K562 (cell line): ENCODE measurements at regions not wholly inside any gene's neighbourhood (a gene's known extent, or its start where the extent isn't known, plus 50 kb on each side); places are given as distances from the start of the nearest gene placed in this dataset.

ENCODE experiments used
- ATAC-seq: fragments of 200-7000 bp; cut with Tn5 transposase; 3 replicates; pipeline ENCODE4 v1.9.1; 2020; ENCODE audit warnings: moderate library complexity
- BruUV-seq: library from RNA; stranded (reverse); fragments of 400-500 nt; replicated peaks from 2 replicates; lab custom pipeline; 2021; lab: Mats Ljungman, UMichigan
- CTCF ChIA-PET: fragments of 300-600 bp; formaldehyde crosslinking; extraction: SDS; loops from one replicate; lab custom pipeline; 2021; ENCODE audit warnings: low intra/inter-chr PET ratio; lab: Yijun Ruan, JAX
- POLR2A ChIA-PET: fragments of 300-600, 350-650 bp; sonication (Branson Sonifier 250); formaldehyde crosslinking; extraction: SDS; loops from one replicate; lab custom pipeline; 2021; ENCODE audit warnings: antibody characterized with exemption, inconsistent platforms; lab: Yijun Ruan, JAX
- DNase-seq, 4 experiments: peaks; one replicate each; pipeline versions ENCODE4 v3.0.0 to v3.0.0-alpha.2; 2011 to 2018; ENCODE audit warnings: low spot score in 3 of 4, mixed read lengths in 3 of 4; ENCODE audit errors: extremely low read depth in 1 of 4
- FAIRE-seq: peaks from 2 replicates; lab custom pipeline; 2011; peaks lifted over from hg19 to GRCh38; lab: Jason Lieb, UNC
- H2AFZ ChIP-seq: 2 replicates; pipeline ENCODE4 v1.6.0; 2011; ENCODE audit warnings: low read depth, low read length, control low read depth, inconsistent platforms
- H3K27ac ChIP-seq: fragments of 200-600 bp; 3 replicates; pipeline ENCODE4 v1.8.0; 2011; ENCODE audit warnings: low read depth, mild to moderate bottlenecking, control low read depth, inconsistent platforms, low read length, moderate library complexity, mixed read lengths; ENCODE audit errors: extremely low read depth
- H3K27me3 ChIP-seq, 2 experiments: fragments of 300-600 bp in 1 of 2; 2 replicates in 1 of 2; 3 replicates in 1 of 2; pipeline versions ENCODE4 v1.6.0 to v1.8.0; 2011; ENCODE audit warnings: inconsistent platforms in 2 of 2, low read length in 2 of 2, mild to moderate bottlenecking in 1 of 2, mixed read lengths in 1 of 2, moderate library complexity in 1 of 2; ENCODE audit not compliant: control insufficient read depth in 2 of 2, insufficient read depth in 2 of 2
- H3K36me3 ChIP-seq: fragments of 300-600 bp; 3 replicates; pipeline ENCODE4 v1.8.0; 2011; ENCODE audit warnings: mild to moderate bottlenecking, low read length, inconsistent platforms; ENCODE audit not compliant: control insufficient read depth, insufficient read depth
- H3K4me1 ChIP-seq, 2 experiments: fragments of 200-600 bp in 1 of 2; replicated peaks in 1 of 2; 2 replicates in 1 of 2; 3 replicates in 1 of 2; pipeline versions ENCODE4 v1.5.1 to v1.8.0; 2011; ENCODE audit warnings: inconsistent platforms in 2 of 2, low read length in 2 of 2, mild to moderate bottlenecking in 1 of 2, mixed read lengths in 1 of 2, moderate library complexity in 1 of 2; ENCODE audit not compliant: control insufficient read depth in 2 of 2, insufficient read depth in 2 of 2
- H3K4me2 ChIP-seq: 2 replicates; pipeline ENCODE4 v1.6.1; 2011; ENCODE audit warnings: low read length, control low read depth, inconsistent platforms, mixed read lengths; ENCODE audit not compliant: insufficient read depth
- H3K4me3 ChIP-seq: fragments of 200-600 bp; sonication (generic), shearing (Covaris generic); 2 replicates; pipeline ENCODE4 v1.5.1; 2016; ENCODE audit warnings: control low read depth, inconsistent platforms
- H3K79me2 ChIP-seq: fragments of 200-600 bp; 3 replicates; pipeline ENCODE4 v1.8.0; 2011; ENCODE audit warnings: low read length, inconsistent platforms; ENCODE audit not compliant: control insufficient read depth, insufficient read depth
- H3K9ac ChIP-seq, 2 experiments: 2 replicates each; pipeline versions ENCODE4 v1.6.0 to v1.6.1; 2011; ENCODE audit warnings: low read depth in 2 of 2, low read length in 2 of 2, control low read depth in 1 of 2, inconsistent platforms in 1 of 2, mild to moderate bottlenecking in 1 of 2, mixed read lengths in 1 of 2; ENCODE audit not compliant: insufficient read depth in 1 of 2
- H3K9me1 ChIP-seq: one replicate; pipeline ENCODE4 v1.6.0; 2011; ENCODE audit warnings: inconsistent platforms, mild to moderate bottlenecking, low read length, moderate library complexity; ENCODE audit not compliant: control insufficient read depth, insufficient read depth
- H3K9me3 ChIP-seq: replicated peaks from 2 replicates; pipeline ENCODE4 v1.5.1; 2011; ENCODE audit warnings: low read depth, low read length, inconsistent platforms; ENCODE audit not compliant: control insufficient read depth, insufficient read depth
- H4K20me1 ChIP-seq: replicated peaks from 2 replicates; pipeline ENCODE4 v1.6.1; 2011; ENCODE audit warnings: low read length, inconsistent platforms, mixed read lengths; ENCODE audit not compliant: control insufficient read depth, insufficient read depth
- ARNT ChIP-seq, 2 experiments: fragments of 450-650 bp; IDR thresholded peaks; 2 replicates each; pipeline ENCODE4 v1.6.1; 2016; ENCODE audit warnings: mild to moderate bottlenecking in 1 of 2
- HNRNPLL ChIP-seq: fragments of 200-400 bp; formaldehyde crosslinking; IDR thresholded peaks from 2 replicates; pipeline ENCODE4 v1.6.1; 2017; ENCODE audit warnings: low read length, low read depth, mild to moderate bottlenecking; ENCODE audit not compliant: poor library complexity, severe bottlenecking
- NCOA2 ChIP-seq, 2 experiments: fragments of 450-650 bp; IDR thresholded peaks; 2 replicates each; pipeline ENCODE4 v1.6.1; 2018; ENCODE audit warnings: mild to moderate bottlenecking in 2 of 2, moderate library complexity in 1 of 2; ENCODE audit not compliant: partially characterized antibody in 2 of 2
- SMARCE1 ChIP-seq: fragments of 450-650 bp; IDR thresholded peaks from 2 replicates; pipeline ENCODE4 v1.7.1; 2016; ENCODE audit warnings: mild to moderate bottlenecking
- TCF7 ChIP-seq: sonication (generic); IDR thresholded peaks from 2 replicates; pipeline ENCODE4 v1.6.1; 2016; ENCODE audit warnings: antibody characterized with exemption, borderline replicate concordance
- THRAP3 ChIP-seq: fragments of 450-650 bp; IDR thresholded peaks from 2 replicates; pipeline ENCODE4 v1.6.1; 2016; ENCODE audit warnings: mild to moderate bottlenecking, inconsistent platforms, borderline replicate concordance
- U2AF1 ChIP-seq: fragments of 200-400 bp; formaldehyde crosslinking; optimal IDR thresholded peaks from 2 replicates; pipeline ENCODE3; 2017; ENCODE audit warnings: mild to moderate bottlenecking, low read depth, low read length, moderate library complexity
- in situ Hi-C: fragments of 300-500 bp; cut with MboI; formaldehyde crosslinking; loops from 4 replicates; pipeline ENCODE4 v1.15.0; 2018; ENCODE audit warnings: inconsistent platforms, mixed read lengths
- intact Hi-C: fragments of 100-400 bp; cut with micrococcal nuclease; formaldehyde crosslinking; loops from 2 replicates; pipeline ENCODE4 v1.14.2; 2022
- TF ChIP-seq, protein P1 (sequence below): fragments of 450-650 bp; IDR thresholded peaks from 2 replicates; pipeline ENCODE4 v1.6.1; 2014; ENCODE audit warnings: low read depth, mild to moderate bottlenecking, moderate library complexity, borderline replicate concordance
- TF ChIP-seq, protein P2 (sequence below): IDR thresholded peaks from 2 replicates; pipeline ENCODE4 v1.6.1; 2011; ENCODE audit warnings: borderline replicate concordance, low read depth, mild to moderate bottlenecking, moderate library complexity, low read length; ENCODE audit not compliant: insufficient read depth, poor library complexity, severe bottlenecking
- TF ChIP-seq, protein P3 (sequence below): fragments of 450-650 bp; IDR thresholded peaks from 2 replicates; pipeline ENCODE4 v1.6.1; 2016; ENCODE audit warnings: borderline replicate concordance

DNA sequence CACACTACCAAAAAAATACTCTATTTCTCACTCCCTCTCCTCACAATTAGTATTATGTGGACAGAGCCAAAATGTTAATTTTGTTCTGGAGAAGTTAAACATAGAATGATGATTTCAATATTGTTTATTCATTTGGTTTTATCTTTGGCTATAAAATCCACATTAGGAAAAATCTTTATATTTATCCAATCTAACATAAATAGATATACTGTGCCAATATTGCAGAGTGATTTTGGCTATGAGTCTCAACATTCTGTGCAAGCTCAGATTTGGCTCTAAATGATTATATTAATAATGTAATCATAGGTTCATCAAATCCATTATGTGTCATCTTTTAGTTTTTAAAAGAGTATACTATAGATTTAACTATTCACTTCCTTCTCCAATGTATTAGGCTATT is 667.5 kb upstream of the CHORDC1 start:
- no peak overlapping the region for H2AFZ ChIP-seq
- intact Hi-C loops = no loop called here
- H3K9me3 ChIP-seq = no peaks in the 10 kb centered on the region
- H3K27me3 ChIP-seq = no peaks in the 10 kb centered on the region
- H3K4me1 ChIP-seq = no peaks in the 10 kb centered on the region
- H3K36me3 ChIP-seq = no peaks in the 10 kb centered on the region
- in situ Hi-C loops = no loop called here
- H3K4me2 ChIP-seq = no peak overlapping the region
- FAIRE-seq (no peak), ATAC-seq (no peak), DNase-seq (no peak)
- no peak for TF ChIP-seq THRAP3
- BruUV-seq = no TSS peak
- H3K9me1 ChIP-seq = no peaks in the 10 kb centered on the region
- H3K9ac ChIP-seq = no peak overlapping the region
- ChIA-PET POLR2A (no interaction called here), CTCF (no interaction called here)
- no peaks in the 10 kb centered on the region for H3K79me2 ChIP-seq
- no peak overlapping the region for H3K27ac ChIP-seq
- no peak overlapping the region for H3K4me3 ChIP-seq
- H4K20me1 ChIP-seq = no peaks in the 10 kb centered on the region

DNA sequence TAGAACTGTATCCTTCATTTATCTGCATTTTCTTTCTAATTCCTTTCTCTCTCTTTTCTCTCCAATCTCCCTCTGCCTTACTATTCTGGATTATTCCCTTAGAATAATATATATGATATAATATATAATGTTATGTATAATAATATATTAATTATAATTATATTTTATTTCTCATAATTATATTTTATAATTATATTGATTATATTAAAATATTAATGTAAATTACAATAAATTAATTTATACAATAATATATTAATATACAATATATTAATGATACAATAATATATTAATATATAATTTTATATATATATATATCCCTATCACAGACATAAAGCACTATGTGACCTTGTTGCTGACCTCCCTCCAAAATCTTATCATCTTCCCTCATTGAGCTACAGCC is 661.3 kb upstream of the CHORDC1 start:
- intact Hi-C loops (no loop called here), in situ Hi-C loops (no loop called here)
- ATAC-seq (no peak), FAIRE-seq (no peak), DNase-seq (no peak)
- H3K27me3 ChIP-seq = no peaks in the 10 kb centered on the region
- no TSS peak for BruUV-seq
- POLR2A ChIA-PET = no interaction called here
- CTCF ChIA-PET = no interaction called here
- H3K27ac ChIP-seq = no peak overlapping the region
- H3K79me2 ChIP-seq = no peaks in the 10 kb centered on the region
- H3K36me3 ChIP-seq = no peaks in the 10 kb centered on the region
- H3K9me3 ChIP-seq = no peaks in the 10 kb centered on the region
- H3K4me2 ChIP-seq = no peak overlapping the region
- no peak for TF ChIP-seq U2AF1
- TF ChIP-seq TCF7 = no peak
- TF ChIP-seq HNRNPLL = no peak
- no peak for TF ChIP-seq NCOA2 (IDR thresholded peaks at IDR 0.05; ENCODE audit: partially characterized antibody in 2 of 2)
- TF ChIP-seq, protein P1, sequence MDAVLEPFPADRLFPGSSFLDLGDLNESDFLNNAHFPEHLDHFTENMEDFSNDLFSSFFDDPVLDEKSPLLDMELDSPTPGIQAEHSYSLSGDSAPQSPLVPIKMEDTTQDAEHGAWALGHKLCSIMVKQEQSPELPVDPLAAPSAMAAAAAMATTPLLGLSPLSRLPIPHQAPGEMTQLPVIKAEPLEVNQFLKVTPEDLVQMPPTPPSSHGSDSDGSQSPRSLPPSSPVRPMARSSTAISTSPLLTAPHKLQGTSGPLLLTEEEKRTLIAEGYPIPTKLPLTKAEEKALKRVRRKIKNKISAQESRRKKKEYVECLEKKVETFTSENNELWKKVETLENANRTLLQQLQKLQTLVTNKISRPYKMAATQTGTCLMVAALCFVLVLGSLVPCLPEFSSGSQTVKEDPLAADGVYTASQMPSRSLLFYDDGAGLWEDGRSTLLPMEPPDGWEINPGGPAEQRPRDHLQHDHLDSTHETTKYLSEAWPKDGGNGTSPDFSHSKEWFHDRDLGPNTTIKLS = no peak
- TF ChIP-seq, protein P2, sequence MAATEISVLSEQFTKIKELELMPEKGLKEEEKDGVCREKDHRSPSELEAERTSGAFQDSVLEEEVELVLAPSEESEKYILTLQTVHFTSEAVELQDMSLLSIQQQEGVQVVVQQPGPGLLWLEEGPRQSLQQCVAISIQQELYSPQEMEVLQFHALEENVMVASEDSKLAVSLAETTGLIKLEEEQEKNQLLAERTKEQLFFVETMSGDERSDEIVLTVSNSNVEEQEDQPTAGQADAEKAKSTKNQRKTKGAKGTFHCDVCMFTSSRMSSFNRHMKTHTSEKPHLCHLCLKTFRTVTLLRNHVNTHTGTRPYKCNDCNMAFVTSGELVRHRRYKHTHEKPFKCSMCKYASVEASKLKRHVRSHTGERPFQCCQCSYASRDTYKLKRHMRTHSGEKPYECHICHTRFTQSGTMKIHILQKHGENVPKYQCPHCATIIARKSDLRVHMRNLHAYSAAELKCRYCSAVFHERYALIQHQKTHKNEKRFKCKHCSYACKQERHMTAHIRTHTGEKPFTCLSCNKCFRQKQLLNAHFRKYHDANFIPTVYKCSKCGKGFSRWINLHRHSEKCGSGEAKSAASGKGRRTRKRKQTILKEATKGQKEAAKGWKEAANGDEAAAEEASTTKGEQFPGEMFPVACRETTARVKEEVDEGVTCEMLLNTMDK = no peak
- TF ChIP-seq ARNT (IDR thresholded peaks at IDR 0.05) = no peak
- TF ChIP-seq, protein P3, sequence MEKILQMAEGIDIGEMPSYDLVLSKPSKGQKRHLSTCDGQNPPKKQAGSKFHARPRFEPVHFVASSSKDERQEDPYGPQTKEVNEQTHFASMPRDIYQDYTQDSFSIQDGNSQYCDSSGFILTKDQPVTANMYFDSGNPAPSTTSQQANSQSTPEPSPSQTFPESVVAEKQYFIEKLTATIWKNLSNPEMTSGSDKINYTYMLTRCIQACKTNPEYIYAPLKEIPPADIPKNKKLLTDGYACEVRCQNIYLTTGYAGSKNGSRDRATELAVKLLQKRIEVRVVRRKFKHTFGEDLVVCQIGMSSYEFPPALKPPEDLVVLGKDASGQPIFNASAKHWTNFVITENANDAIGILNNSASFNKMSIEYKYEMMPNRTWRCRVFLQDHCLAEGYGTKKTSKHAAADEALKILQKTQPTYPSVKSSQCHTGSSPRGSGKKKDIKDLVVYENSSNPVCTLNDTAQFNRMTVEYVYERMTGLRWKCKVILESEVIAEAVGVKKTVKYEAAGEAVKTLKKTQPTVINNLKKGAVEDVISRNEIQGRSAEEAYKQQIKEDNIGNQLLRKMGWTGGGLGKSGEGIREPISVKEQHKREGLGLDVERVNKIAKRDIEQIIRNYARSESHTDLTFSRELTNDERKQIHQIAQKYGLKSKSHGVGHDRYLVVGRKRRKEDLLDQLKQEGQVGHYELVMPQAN = no peak
- no peak for TF ChIP-seq SMARCE1
- H2AFZ ChIP-seq = no peak overlapping the region
- no peak overlapping the region for H3K9ac ChIP-seq
- no peaks in the 10 kb centered on the region for H3K4me1 ChIP-seq
- H3K4me3 ChIP-seq = no peak overlapping the region
- no peaks in the 10 kb centered on the region for H3K9me1 ChIP-seq
- no peaks in the 10 kb centered on the region for H4K20me1 ChIP-seq
